Right lobe of liver (tissue), 4 donors: ENCODE measurements at regions not wholly inside any gene's neighbourhood (a gene's known extent, or its start where the extent isn't known, plus 50 kb on each side); places are given as distances from the start of the nearest gene placed in this dataset.

Experiments
- CTCF ChIP-seq, 4 donors: fragments of 200-600 bp in 3 of 4; fragments of 450-650 bp in 1 of 4; IDR thresholded peaks; one replicate each; pipeline versions ENCODE4 v1.5.1 to v1.8.0; 2016 to 2022; ENCODE audit warnings: antibody characterized with exemption in 4 of 4, mild to moderate bottlenecking in 2 of 4
- POLR2A ChIP-seq: fragments of 450-650 bp; IDR thresholded peaks from one replicate; pipeline ENCODE4 v1.6.1; 2017; ENCODE audit warnings: antibody characterized with exemption, mild to moderate bottlenecking
- donor health status: DM: no; HTN: no; CAD: no.
- donor health status: DM: no; HTN: no; CAD: no.
- donor health status: DM: no; HTN: yes; CAD: no.

DNA sequence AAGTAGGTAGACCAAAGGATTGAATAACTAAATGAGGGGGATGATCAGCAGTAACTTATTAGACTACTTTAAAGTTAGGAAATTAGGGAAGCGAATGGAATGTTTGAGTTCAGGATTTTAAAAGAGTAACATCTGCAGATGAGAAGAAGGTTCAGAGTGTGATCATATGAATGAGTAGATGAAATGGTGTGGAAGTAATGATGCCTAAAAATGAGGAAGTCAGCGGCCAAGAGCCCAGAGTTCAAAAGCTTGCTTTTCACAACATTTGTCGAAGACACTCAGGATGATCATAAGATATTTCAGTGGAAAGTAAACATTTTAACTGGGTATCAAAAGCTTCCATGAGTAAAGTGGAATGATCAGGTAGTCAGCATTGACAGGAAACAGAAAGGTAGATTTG is 299.4 kb downstream of the LRRIQ3 start:
- no peak for TF ChIP-seq POLR2A
- no peak for TF ChIP-seq CTCF (IDR thresholded peaks at IDR 0.05)
